HFF-Myc (cell line): ENCODE measurements at regions not wholly inside any gene's neighbourhood (a gene's known extent, or its start where the extent isn't known, plus 50 kb on each side); places are given as distances from the start of the nearest gene placed in this dataset.

ENCODE experiments used
- DNase-seq: peaks from one replicate; pipeline ENCODE4 v3.0.0-alpha.2; 2011; ENCODE audit warnings: low read depth; ENCODE audit errors: extremely low read depth
- H3K4me3 ChIP-seq: replicated peaks from 2 replicates; pipeline ENCODE4 v1.5.1; 2011; ENCODE audit warnings: low read depth, mild to moderate bottlenecking, control low read depth, low read length
- TF ChIP-seq, protein P1 (sequence below): IDR thresholded peaks from 2 replicates; pipeline ENCODE4 v1.5.1; 2012; ENCODE audit warnings: mild to moderate bottlenecking, low read depth, low read length, control low read depth; ENCODE audit errors: missing control alignments

DNA sequence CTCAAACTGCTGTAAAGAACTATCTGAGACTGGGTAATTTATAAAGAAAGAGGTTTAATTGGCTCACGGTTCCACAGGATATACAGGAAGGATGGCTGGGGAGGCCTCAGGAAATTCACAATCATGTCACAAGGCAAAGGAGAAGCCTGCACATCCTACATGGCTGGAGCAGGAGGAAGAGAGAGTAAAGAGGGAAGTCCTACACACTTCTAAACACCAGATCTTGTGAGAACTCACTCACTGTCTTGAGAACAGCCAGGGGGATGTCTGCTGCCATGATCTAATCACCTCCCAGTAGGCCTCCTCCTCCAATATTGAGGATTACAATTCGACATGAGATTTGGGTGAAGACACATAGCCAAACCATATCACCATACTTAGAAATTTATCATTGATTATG lies 1307.0 kb upstream of the GJE1 start:
- no peak overlapping the region for H3K4me3 ChIP-seq
- TF ChIP-seq, protein P1, sequence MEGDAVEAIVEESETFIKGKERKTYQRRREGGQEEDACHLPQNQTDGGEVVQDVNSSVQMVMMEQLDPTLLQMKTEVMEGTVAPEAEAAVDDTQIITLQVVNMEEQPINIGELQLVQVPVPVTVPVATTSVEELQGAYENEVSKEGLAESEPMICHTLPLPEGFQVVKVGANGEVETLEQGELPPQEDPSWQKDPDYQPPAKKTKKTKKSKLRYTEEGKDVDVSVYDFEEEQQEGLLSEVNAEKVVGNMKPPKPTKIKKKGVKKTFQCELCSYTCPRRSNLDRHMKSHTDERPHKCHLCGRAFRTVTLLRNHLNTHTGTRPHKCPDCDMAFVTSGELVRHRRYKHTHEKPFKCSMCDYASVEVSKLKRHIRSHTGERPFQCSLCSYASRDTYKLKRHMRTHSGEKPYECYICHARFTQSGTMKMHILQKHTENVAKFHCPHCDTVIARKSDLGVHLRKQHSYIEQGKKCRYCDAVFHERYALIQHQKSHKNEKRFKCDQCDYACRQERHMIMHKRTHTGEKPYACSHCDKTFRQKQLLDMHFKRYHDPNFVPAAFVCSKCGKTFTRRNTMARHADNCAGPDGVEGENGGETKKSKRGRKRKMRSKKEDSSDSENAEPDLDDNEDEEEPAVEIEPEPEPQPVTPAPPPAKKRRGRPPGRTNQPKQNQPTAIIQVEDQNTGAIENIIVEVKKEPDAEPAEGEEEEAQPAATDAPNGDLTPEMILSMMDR: no peak
- no peak for DNase-seq

DNA sequence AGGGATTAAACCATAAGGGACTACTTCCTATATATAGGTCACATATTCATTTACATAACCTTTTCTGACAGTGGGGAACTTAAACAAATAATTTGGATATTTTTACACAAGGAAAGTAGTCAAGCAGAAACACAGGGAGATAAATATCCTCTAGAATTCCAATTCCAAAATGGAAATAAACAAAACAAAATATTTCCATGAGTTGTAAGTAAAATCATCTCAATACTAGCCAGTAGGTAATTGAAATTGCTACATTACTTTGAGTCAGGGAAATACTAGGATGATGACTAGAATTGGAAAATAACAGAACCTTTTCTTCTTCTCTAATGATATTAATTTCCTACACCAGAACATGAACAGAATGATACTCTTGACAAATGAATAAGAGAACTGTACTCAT lies 1308.1 kb upstream of the GJE1 start:
- TF ChIP-seq, protein P1: no peak
- DNase-seq: no peak
- no peak overlapping the region for H3K4me3 ChIP-seq

DNA sequence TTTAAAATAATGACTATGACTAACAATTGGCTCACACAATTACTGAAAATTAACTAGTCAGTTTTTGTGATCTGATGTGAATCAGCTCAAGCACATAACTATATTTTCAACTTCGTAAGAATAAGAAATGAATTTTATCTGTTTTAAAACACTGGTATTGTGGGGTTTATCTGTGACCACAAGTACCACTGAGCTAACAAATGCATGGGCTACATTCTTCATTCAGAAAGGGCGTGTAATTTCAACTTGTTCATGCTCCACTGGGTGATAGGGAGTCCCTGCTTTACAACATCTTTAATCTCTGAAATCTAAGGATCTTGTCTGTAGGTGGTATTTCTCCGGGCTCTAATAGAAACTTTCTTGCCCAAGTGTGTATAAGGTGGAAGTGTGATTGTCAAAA lies 1311.5 kb upstream of the GJE1 start:
- no peak overlapping the region for H3K4me3 ChIP-seq
- TF ChIP-seq, protein P1: no peak
- no peak for DNase-seq

DNA sequence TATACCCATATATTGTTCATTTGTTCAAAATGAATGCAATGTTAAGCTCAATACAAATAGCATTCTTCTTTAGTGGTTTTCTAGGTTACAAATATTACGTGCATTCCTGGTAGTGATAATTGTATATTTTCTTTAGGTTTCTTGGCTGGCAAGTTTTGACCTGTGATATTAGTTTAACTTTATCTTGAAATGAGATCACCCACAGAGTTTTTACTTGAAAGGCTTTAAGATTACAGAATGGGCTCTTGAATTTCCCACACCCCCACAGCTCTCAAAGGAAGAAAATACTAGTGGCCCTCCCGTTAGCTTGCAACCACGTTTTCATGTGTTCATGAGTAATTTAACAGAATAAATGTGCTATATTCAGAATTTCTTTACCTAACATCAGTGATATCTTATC lies 1315.5 kb upstream of the GJE1 start:
- no peak overlapping the region for H3K4me3 ChIP-seq
- no peak for DNase-seq
- TF ChIP-seq, protein P1: no peak

DNA sequence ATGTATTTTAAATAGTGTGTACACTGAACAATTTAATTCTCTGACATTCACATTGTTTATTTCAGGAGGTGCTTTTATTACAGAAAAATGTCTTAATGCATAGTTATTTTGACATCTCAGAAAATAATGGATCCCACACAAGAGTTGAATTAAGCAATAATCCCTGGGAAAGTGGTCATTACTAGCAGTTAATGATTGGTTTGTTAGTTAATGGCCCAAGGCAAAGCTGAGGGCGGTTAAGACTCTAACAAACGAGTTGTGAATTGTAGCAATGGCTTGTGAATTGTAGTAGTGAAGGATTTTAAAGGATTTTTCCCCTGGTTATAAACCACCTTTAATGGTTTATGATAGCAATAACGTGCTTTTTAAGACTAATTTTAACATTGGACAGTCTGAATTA lies 1316.0 kb upstream of the GJE1 start:
- H3K4me3 ChIP-seq: no peak overlapping the region
- DNase-seq: no peak
- TF ChIP-seq, protein P1: no peak

DNA sequence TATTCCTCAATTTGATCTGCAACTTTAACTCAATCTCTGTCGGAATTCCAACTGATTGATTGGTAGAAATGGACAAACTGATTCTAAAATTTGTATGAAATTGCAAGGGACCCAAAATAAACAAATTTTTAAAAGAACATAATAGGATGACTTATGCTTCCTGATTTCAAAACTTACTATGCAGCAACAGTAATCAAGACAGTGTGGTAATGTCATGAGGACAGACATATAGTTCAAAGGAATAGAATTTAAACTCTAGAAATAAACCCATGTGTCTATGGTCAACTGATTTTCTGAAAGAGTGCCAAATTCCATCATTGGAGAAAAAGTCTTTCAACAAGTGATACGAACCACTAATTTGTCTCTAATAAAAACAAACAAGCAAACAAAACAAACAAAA lies 1320.1 kb upstream of the GJE1 start:
- TF ChIP-seq, protein P1: no peak
- DNase-seq: no peak
- no peak overlapping the region for H3K4me3 ChIP-seq

DNA sequence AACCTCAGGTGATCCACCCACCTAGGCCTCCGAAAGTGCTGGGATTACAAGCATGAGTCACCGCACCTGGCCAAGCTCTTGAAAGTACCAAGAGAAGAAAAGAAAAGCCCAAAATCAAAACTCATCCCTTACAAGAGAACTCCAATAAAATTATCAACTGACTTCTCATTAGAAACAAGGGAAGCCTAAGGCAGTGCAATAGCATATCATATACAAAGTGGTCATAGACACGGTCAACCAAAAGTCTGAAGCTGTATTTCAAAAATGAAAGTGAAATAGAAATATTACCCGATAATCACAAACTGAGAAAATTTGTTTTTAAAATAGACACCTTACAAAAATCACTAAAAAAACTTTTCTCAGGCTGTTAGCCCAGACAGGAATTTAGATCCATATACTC lies 1321.1 kb upstream of the GJE1 start:
- no peak for DNase-seq
- TF ChIP-seq, protein P1: no peak
- no peak overlapping the region for H3K4me3 ChIP-seq
